CD4-positive, alpha-beta T cell (primary cell): ENCODE measurements at regions not wholly inside any gene's neighbourhood (a gene's known extent, or its start where the extent isn't known, plus 50 kb on each side); places are given as distances from the start of the nearest gene placed in this dataset.

ENCODE experiments used
- ATAC-seq: fragments of 200-7000 bp; cut with Tn5 transposase; one replicate; pipeline ENCODE4 v1.10.0; 2022; ENCODE audit warnings: mild to moderate bottlenecking; ENCODE audit not compliant: poor library complexity
- CTCF ChIA-PET: fragments of 350-600 bp; sonication (Branson Sonifier 250); formaldehyde crosslinking; loops from one replicate; lab custom pipeline; 2021; ENCODE audit warnings: antibody characterized with exemption, inconsistent platforms; lab: Charles Lee
- POLR2A ChIA-PET: fragments of 350-600 bp; sonication (Branson Sonifier 250); formaldehyde crosslinking; loops from one replicate; lab custom pipeline; 2021; ENCODE audit warnings: antibody characterized with exemption, inconsistent platforms; lab: Charles Lee
- DNase-seq, 14 experiments: peaks; one replicate each; pipeline ENCODE4 v3.0.0-alpha.2; 2013 to 2020; ENCODE audit warnings: mixed read lengths in 2 of 14
- H3K27ac ChIP-seq, 2 donors: one replicate each; pipeline versions ENCODE4 v1.5.1 to v1.7.0; 2013; ENCODE audit warnings: low read length in 2 of 2, low read depth in 1 of 2, mild to moderate bottlenecking in 1 of 2
- H3K27me3 ChIP-seq, 2 experiments: 1 replicate in 1 of 2; 2 replicates in 1 of 2; pipeline versions ENCODE4 v1.6.1 to v1.7.0; 2013; ENCODE audit warnings: low read length in 2 of 2, control low read depth in 1 of 2, mild to moderate bottlenecking in 1 of 2, moderate library complexity in 1 of 2; ENCODE audit not compliant: insufficient read depth in 2 of 2, control insufficient read depth in 1 of 2
- H3K36me3 ChIP-seq: one replicate; pipeline ENCODE4 v1.6.1; 2013; ENCODE audit warnings: low read length, control low read depth; ENCODE audit not compliant: insufficient read depth
- H3K4me1 ChIP-seq: one replicate; pipeline ENCODE4 v1.6.1; 2013; ENCODE audit warnings: low read length, control low read depth; ENCODE audit not compliant: insufficient read depth
- H3K4me3 ChIP-seq: one replicate; pipeline ENCODE4 v1.5.1; 2013; ENCODE audit warnings: mild to moderate bottlenecking, low read length, moderate library complexity
- H3K9me3 ChIP-seq, 2 experiments: 1 replicate in 1 of 2; 2 replicates in 1 of 2; pipeline versions ENCODE4 v1.6.1 to v1.7.0; 2013; ENCODE audit warnings: low read length in 2 of 2, mild to moderate bottlenecking in 2 of 2, control low read depth in 1 of 2, moderate library complexity in 1 of 2; ENCODE audit not compliant: control insufficient read depth in 1 of 2, insufficient read depth in 1 of 2
- H3K27ac Mint-ChIP-seq: one replicate; pipeline ENCODE4 v1.8.0; 2020; ENCODE audit warnings: mixed read lengths
- H3K27me3 Mint-ChIP-seq: one replicate; pipeline ENCODE4 v1.8.0; 2021; ENCODE audit warnings: mixed read lengths
- H3K36me3 Mint-ChIP-seq: one replicate; pipeline ENCODE4 v1.8.0; 2021; ENCODE audit warnings: low read depth, mixed read lengths
- H3K4me1 Mint-ChIP-seq: one replicate; pipeline ENCODE4 v1.8.0; 2021; ENCODE audit warnings: low read depth, mixed read lengths
- H3K4me3 Mint-ChIP-seq: one replicate; pipeline ENCODE4 v1.8.0; 2020; ENCODE audit warnings: mild to moderate bottlenecking, mixed read lengths
- H3K9me3 Mint-ChIP-seq: one replicate; pipeline ENCODE4 v1.8.0; 2020; ENCODE audit warnings: mixed read lengths
- CTCF ChIP-seq: fragments of 200-600 bp; IDR thresholded peaks from one replicate; pipeline ENCODE4 v1.8.0; 2022; ENCODE audit warnings: antibody characterized with exemption, mild to moderate bottlenecking
- intact Hi-C, 2 experiments: fragments of 100-400 bp; cut with DNase I in 1 of 2; cut with micrococcal nuclease in 1 of 2; formaldehyde crosslinking; loops; one replicate each; pipeline versions ENCODE4 v1.15.1 to v1.9.0; 2023 to 2025; cut with DNase I, micrococcal nuclease

GRCh38 chr1:8147956-8148355 lies 121.8 kb upstream of the ERRFI1 start:
- Histone ChIP-seq H3K4me3 (no peak overlapping the region), H3K27ac (no peak overlapping the region), H3K36me3 (no peaks in the 10 kb centered on the region), H3K4me1 (peaks cover 57% of the 10 kb centered on the region), H3K9me3 (peaks cover 0 to 4% of the 10 kb centered on the region in 2 experiments), H3K27me3 (no peaks in the 10 kb centered on the region)
- intact Hi-C loops, result no loop called here
- no peak for TF ChIP-seq CTCF
- Mint-ChIP-seq H3K4me1 (peaks cover 75% of the 10 kb centered on the region), H3K9me3 (peaks cover 5% of the 10 kb centered on the region), H3K27me3 (peaks cover 9% of the 10 kb centered on the region), H3K4me3 (no peak overlapping the region), H3K27ac (no peak overlapping the region), H3K36me3 (no peaks in the 10 kb centered on the region)
- CTCF ChIA-PET, result no interaction called here
- ATAC-seq (no peak), DNase-seq (no peak)
- POLR2A ChIA-PET, result no interaction called here

- peaks cover 3% of the 10 kb centered on the region for H3K9me3 Mint-ChIP-seq
- no peak for TF ChIP-seq CTCF
- no peak overlapping the region for H3K4me3 Mint-ChIP-seq
- H3K27ac ChIP-seq, result no peak overlapping the region
- H3K4me1 ChIP-seq, result peaks cover 41% of the 10 kb centered on the region
- no peaks in the 10 kb centered on the region for H3K36me3 ChIP-seq
- POLR2A ChIA-PET, result no interaction called here
- no peak for ATAC-seq
- H3K27me3 ChIP-seq, result no peaks in the 10 kb centered on the region
- H3K27me3 Mint-ChIP-seq, result peaks cover 9% of the 10 kb centered on the region
- no peak for DNase-seq
- H3K4me3 ChIP-seq, result no peak overlapping the region
- intact Hi-C loops, result no loop called here
- H3K27ac Mint-ChIP-seq, result no peak overlapping the region
- no peaks in the 10 kb centered on the region for H3K9me3 ChIP-seq
- H3K4me1 Mint-ChIP-seq, result peaks cover 59% of the 10 kb centered on the region
- H3K36me3 Mint-ChIP-seq, result no peaks in the 10 kb centered on the region
- CTCF ChIA-PET, result no interaction called here
Measured at GRCh38 chr1:8146257-8146855, 120.2 kb upstream of the ERRFI1 start.

DNA sequence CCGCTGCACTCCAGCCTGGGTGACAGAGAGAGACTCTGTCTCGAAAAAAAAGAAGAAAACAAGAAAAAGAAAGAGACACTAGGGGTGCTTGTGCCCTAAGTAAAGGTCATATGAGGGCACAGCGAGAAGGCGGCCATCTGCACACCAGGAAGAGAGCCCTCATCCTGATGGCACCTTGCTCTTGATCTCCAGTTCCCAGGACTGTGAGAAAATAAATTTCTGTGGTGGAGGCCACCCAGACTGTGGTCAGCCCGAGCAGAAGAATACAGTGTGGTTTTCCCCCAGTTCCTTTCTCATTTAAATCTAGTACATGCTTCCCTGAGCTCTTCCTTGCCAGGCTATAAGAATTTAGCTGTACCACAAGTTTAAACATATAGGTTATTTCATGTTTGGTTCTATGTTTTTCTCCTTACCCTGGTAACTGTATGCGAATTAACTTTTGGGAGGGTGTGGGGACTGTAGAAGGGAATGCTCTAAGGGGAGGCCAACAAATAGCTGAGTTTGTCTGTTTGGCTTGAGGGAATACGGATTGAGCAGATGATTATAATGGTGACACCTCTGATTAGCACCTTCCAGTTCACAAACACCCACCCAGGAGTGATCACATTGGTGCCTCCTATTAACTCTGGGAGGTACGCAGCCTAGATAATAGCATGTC lies 119.6 kb upstream of the ERRFI1 start:
- H3K27me3 ChIP-seq, result no peaks in the 10 kb centered on the region
- H3K4me3 ChIP-seq, result no peak overlapping the region
- Mint-ChIP-seq H3K4me1 (peaks cover 52% of the 10 kb centered on the region), H3K9me3 (peaks cover 2% of the 10 kb centered on the region), H3K27me3 (peaks cover 9% of the 10 kb centered on the region), H3K36me3 (no peaks in the 10 kb centered on the region), H3K4me3 (no peak overlapping the region), H3K27ac (no peak overlapping the region)
- DNase-seq, result peak in 1 of 14 experiments; percentile 26
- ATAC-seq, result peak; percentile 32
- ChIA-PET CTCF (no interaction called here), POLR2A (no interaction called here)
- peaks cover 38% of the 10 kb centered on the region for H3K4me1 ChIP-seq
- H3K9me3 ChIP-seq, result no peaks in the 10 kb centered on the region
- no peaks in the 10 kb centered on the region for H3K36me3 ChIP-seq
- no peak for TF ChIP-seq CTCF
- H3K27ac ChIP-seq, result no peak overlapping the region
- intact Hi-C loops, result no loop called here
